NOMO-1 treated with DMSO at 0.1 percent for 48 hours (cell line): ENCODE measurements at regions not wholly inside any gene's neighbourhood (a gene's known extent, or its start where the extent isn't known, plus 50 kb on each side); places are given as distances from the start of the nearest gene placed in this dataset.
"Not testable (repeated sequence)": the region's sequence is repeated elsewhere in the genome, so short reads cannot be mapped to it uniquely, and the experiment has no call there.

ENCODE experiments used
- DNase-seq: peaks from one replicate; lab custom pipeline; 2025; ENCODE audit not compliant: unreplicated experiment; lab: John Stamatoyannopoulos, UW

- no peak for DNase-seq
These were observed 96.9 kb upstream of the KLF4 start for GRCh38 chr9:107586493-107586892.

GRCh38 chr9:107585465-107585864 lies 95.9 kb upstream of the KLF4 start:
- DNase-seq, result no peak

- DNase-seq, result no peak
These were observed 95.4 kb upstream of the KLF4 start for GRCh38 chr9:107584944-107585343.

GRCh38 chr9:107584186-107584585 lies 94.6 kb upstream of the KLF4 start:
- no peak for DNase-seq

GRCh38 chr9:107577140-107577776 lies 87.7 kb upstream of the KLF4 start:
- DNase-seq, result no peak

- DNase-seq, result peak; percentile 7
These were observed 81.6 kb upstream of the KLF4 start for GRCh38 chr9:107571148-107571547.

GRCh38 chr9:107569174-107569573 lies 79.6 kb upstream of the KLF4 start:
- DNase-seq, result no peak

- DNase-seq, result not testable (repeated sequence)
These were observed 78.8 kb upstream of the KLF4 start for GRCh38 chr9:107568406-107568805.

GRCh38 chr9:107567462-107567861 lies 77.9 kb upstream of the KLF4 start:
- no peak for DNase-seq

GRCh38 chr9:107566611-107567061 lies 77.1 kb upstream of the KLF4 start:
- DNase-seq, result no peak

- no peak for DNase-seq
These were observed 73.2 kb upstream of the KLF4 start for GRCh38 chr9:107562798-107563197.

GRCh38 chr9:107559494-107560086 lies 70.0 kb upstream of the KLF4 start:
- no peak for DNase-seq

GRCh38 chr9:107557236-107557990 lies 67.8 kb upstream of the KLF4 start:
- no peak for DNase-seq

- no peak for DNase-seq
These were observed 65.1 kb upstream of the KLF4 start for GRCh38 chr9:107554636-107555035.

- DNase-seq, result peak; percentile 91
These were observed 59.0 kb upstream of the KLF4 start for GRCh38 chr9:107548298-107549142.

- DNase-seq, result no peak
These were observed 58.3 kb upstream of the KLF4 start for GRCh38 chr9:107547772-107548297.

GRCh38 chr9:107547303-107547702 lies 57.7 kb upstream of the KLF4 start:
- no peak for DNase-seq

- no peak for DNase-seq
These were observed 57.3 kb upstream of the KLF4 start for GRCh38 chr9:107546859-107547258.

GRCh38 chr9:107545036-107545435 lies 55.5 kb upstream of the KLF4 start:
- no peak for DNase-seq

GRCh38 chr9:107542411-107543157 lies 53.0 kb upstream of the KLF4 start:
- DNase-seq, result no peak
